HUES6 (cell line): ENCODE measurements at regions not wholly inside any gene's neighbourhood (a gene's known extent, or its start where the extent isn't known, plus 50 kb on each side); places are given as distances from the start of the nearest gene placed in this dataset.
A peak's percentile ranks its signal among the peaks of the same experiment; 100 is the strongest.

ENCODE experiments used
- H3K27ac ChIP-seq: 2 replicates; pipeline ENCODE4 v1.7.0; 2013; ENCODE audit warnings: low read depth, mild to moderate bottlenecking, low read length, inconsistent platforms
- H3K27me3 ChIP-seq: 2 replicates; pipeline ENCODE4 v1.6.1; 2013; ENCODE audit warnings: low read length; ENCODE audit not compliant: control insufficient read depth, insufficient read depth
- H3K36me3 ChIP-seq: 2 replicates; pipeline ENCODE4 v1.6.1; 2013; ENCODE audit warnings: low read length; ENCODE audit not compliant: control insufficient read depth, insufficient read depth
- H3K4me1 ChIP-seq: 2 replicates; pipeline ENCODE4 v1.6.1; 2013; ENCODE audit warnings: low read length; ENCODE audit not compliant: control insufficient read depth, insufficient read depth
- H3K4me3 ChIP-seq: 2 replicates; pipeline ENCODE4 v1.5.1; 2013; ENCODE audit warnings: low read depth, low read length
- H3K9ac ChIP-seq: one replicate; pipeline ENCODE4 v1.6.1; 2013; ENCODE audit warnings: mild to moderate bottlenecking, low read length
- H3K9me3 ChIP-seq: 2 replicates; pipeline ENCODE4 v1.6.1; 2013; ENCODE audit warnings: low read depth, low read length; ENCODE audit not compliant: control insufficient read depth, insufficient read depth

GRCh38 chr18:997499-997898 is 92.8 kb downstream of the ADCYAP1 start:
- Histone ChIP-seq H3K27me3 (no peaks in the 10 kb centered on the region), H3K36me3 (no peaks in the 10 kb centered on the region), H3K4me3 (no peak overlapping the region), H3K9me3 (peaks cover 10% of the 10 kb centered on the region; the same call in 1 of the 2 replicates), H3K27ac (no peak overlapping the region), H3K9ac (no peak overlapping the region), H3K4me1 (peaks cover 9% of the 10 kb centered on the region; the same call in 1 of the 2 replicates)

GRCh38 chr18:998936-999335 is 94.3 kb downstream of the ADCYAP1 start:
- Histone ChIP-seq H3K36me3 (no peaks in the 10 kb centered on the region), H3K9ac (no peak overlapping the region), H3K27me3 (no peaks in the 10 kb centered on the region), H3K4me1 (peaks cover 9% of the 10 kb centered on the region; the same call in 1 of the 2 replicates), H3K27ac (no peak overlapping the region), H3K9me3 (peaks cover 7% of the 10 kb centered on the region), H3K4me3 (no peak overlapping the region)

GRCh38 chr18:1002653-1003178 is 98.0 kb downstream of the ADCYAP1 start:
- Histone ChIP-seq H3K27ac (no peak overlapping the region), H3K4me3 (no peak overlapping the region), H3K4me1 (peaks cover 9% of the 10 kb centered on the region; the same call in 1 of the 2 replicates), H3K27me3 (no peaks in the 10 kb centered on the region), H3K9ac (no peak overlapping the region), H3K9me3 (peaks cover 7% of the 10 kb centered on the region), H3K36me3 (no peaks in the 10 kb centered on the region)

DNA sequence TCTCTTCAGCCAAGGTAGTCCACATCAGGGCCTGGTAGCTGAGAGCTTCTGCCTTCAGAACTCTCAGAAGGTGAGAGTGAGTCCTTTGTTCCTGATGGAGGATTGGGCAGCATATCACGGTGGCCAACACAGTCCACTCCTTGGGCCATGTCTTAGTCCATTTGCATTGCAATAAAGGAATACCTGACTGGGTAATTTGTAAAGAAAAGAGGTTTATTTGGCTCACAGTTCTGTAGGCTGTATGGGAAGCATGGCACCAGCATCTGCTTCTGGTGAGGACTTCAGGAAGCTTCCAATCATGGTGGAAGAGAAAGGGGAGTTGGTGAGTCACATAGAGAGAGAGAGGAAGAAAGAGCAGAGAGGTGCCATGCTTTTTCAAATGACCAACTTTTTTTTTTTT is 98.8 kb downstream of the ADCYAP1 start:
- H3K27ac ChIP-seq, result no peak overlapping the region
- no peak overlapping the region for H3K4me3 ChIP-seq
- no peaks in the 10 kb centered on the region for H3K27me3 ChIP-seq
- H3K9ac ChIP-seq, result no peak overlapping the region
- H3K36me3 ChIP-seq, result no peaks in the 10 kb centered on the region
- H3K4me1 ChIP-seq, result peaks cover 9% of the 10 kb centered on the region; the same call in 1 of the 2 replicates
- peaks cover 7% of the 10 kb centered on the region for H3K9me3 ChIP-seq

DNA sequence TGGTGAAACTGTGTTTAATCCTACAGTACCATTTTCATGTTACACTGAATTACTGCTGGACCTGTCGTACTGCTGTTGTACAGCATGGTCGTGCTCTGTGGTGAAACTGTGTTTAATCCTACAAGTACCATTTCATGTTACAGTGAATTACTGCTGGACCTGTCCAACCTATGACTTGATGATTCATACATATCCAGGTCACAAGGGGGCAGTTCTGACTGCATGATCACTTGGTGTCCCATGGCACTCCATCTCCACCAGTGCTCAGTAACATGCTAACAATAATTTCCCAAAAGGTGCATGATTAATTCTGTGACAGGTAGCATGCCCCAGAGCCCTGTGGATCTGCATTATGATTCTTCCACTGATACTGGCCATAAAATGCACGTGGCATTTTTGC is 101.6 kb downstream of the ADCYAP1 start:
- peaks cover 7% of the 10 kb centered on the region for H3K9me3 ChIP-seq
- H3K27ac ChIP-seq, result no peak overlapping the region
- H3K4me3 ChIP-seq, result no peak overlapping the region
- no peaks in the 10 kb centered on the region for H3K36me3 ChIP-seq
- H3K4me1 ChIP-seq, result no peaks in the 10 kb centered on the region
- no peak overlapping the region for H3K9ac ChIP-seq
- H3K27me3 ChIP-seq, result no peaks in the 10 kb centered on the region

DNA sequence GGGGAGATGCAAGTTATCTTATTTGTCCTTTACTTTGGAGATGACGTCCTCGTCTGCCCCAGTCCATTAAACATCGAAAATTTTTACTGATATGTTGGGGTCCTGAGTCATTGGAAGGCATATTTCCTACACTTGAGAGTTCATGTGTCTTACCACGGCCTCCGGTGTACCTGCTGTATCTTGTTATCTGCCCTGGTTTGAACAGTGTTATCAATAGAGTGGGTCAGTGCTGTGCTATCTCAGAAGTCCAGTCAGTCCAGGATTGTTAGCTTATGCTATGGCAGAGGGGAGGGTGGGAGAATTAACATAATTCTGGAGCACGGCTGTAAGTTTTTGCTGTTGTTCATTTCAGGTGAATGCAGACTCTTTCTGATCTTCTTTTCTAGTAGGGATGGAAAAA is 102.3 kb downstream of the ADCYAP1 start:
- Histone ChIP-seq H3K4me1 (peaks cover under 1% of the 10 kb centered on the region; the same call in 1 of the 2 replicates), H3K27ac (no peak overlapping the region), H3K27me3 (no peaks in the 10 kb centered on the region), H3K36me3 (no peaks in the 10 kb centered on the region), H3K4me3 (no peak overlapping the region), H3K9ac (no peak overlapping the region), H3K9me3 (peaks cover 7% of the 10 kb centered on the region)

- H3K27me3 ChIP-seq, result no peaks in the 10 kb centered on the region
- H3K27ac ChIP-seq, result no peak overlapping the region
- no peaks in the 10 kb centered on the region for H3K9me3 ChIP-seq
- no peaks in the 10 kb centered on the region for H3K36me3 ChIP-seq
- H3K4me1 ChIP-seq, result peaks cover 42% of the 10 kb centered on the region
- H3K9ac ChIP-seq, result no peak overlapping the region
- H3K4me3 ChIP-seq, result no peak overlapping the region
These were observed 106.7 kb downstream of the ADCYAP1 start for GRCh38 chr18:1011349-1011748.

- H3K4me3 ChIP-seq, result no peak overlapping the region
- H3K36me3 ChIP-seq, result no peaks in the 10 kb centered on the region
- H3K27ac ChIP-seq, result no peak overlapping the region
- H3K27me3 ChIP-seq, result no peaks in the 10 kb centered on the region
- no peaks in the 10 kb centered on the region for H3K9me3 ChIP-seq
- peaks cover 56% of the 10 kb centered on the region for H3K4me1 ChIP-seq
- no peak overlapping the region for H3K9ac ChIP-seq
These were observed 108.1 kb downstream of the ADCYAP1 start for GRCh38 chr18:1012775-1013174.

GRCh38 chr18:1013951-1014350 is 109.3 kb downstream of the ADCYAP1 start:
- H3K9me3 ChIP-seq, result no peaks in the 10 kb centered on the region
- no peak overlapping the region; the same call in 1 of the 2 replicates for H3K4me3 ChIP-seq
- peaks cover 66% of the 10 kb centered on the region for H3K4me1 ChIP-seq
- peak overlapping the region; percentile 65; the same call in 1 of the 2 replicates for H3K27ac ChIP-seq
- no peaks in the 10 kb centered on the region for H3K36me3 ChIP-seq
- no peak overlapping the region for H3K9ac ChIP-seq
- no peaks in the 10 kb centered on the region; the same call in 1 of the 2 replicates for H3K27me3 ChIP-seq

DNA sequence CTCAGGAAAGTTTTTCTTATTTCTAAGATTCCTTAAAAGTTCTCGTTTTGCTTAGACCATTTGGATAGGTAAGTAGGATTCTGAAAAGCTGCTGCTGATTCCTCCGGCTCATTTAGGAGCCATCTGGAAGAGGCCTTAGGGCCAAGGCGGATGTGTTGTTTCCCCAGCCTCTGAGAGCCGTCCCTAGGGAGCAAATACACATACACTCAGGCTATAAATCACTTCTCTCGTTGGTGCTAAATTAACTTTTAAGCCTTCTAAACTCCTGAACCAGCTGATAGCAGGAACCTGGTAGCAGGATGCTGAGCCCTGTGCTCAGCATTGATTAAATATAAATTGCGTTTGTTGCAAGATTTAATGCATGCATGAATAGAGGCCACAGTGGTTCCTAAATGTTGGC is 109.8 kb downstream of the ADCYAP1 start:
- Histone ChIP-seq H3K4me3 (no peak overlapping the region; the same call in 1 of the 2 replicates), H3K9ac (no peak overlapping the region), H3K27me3 (no peaks in the 10 kb centered on the region; the same call in 1 of the 2 replicates), H3K4me1 (peaks cover 71% of the 10 kb centered on the region), H3K36me3 (no peaks in the 10 kb centered on the region), H3K27ac (peak overlapping the region; percentile 65; the same call in 1 of the 2 replicates), H3K9me3 (no peaks in the 10 kb centered on the region)

DNA sequence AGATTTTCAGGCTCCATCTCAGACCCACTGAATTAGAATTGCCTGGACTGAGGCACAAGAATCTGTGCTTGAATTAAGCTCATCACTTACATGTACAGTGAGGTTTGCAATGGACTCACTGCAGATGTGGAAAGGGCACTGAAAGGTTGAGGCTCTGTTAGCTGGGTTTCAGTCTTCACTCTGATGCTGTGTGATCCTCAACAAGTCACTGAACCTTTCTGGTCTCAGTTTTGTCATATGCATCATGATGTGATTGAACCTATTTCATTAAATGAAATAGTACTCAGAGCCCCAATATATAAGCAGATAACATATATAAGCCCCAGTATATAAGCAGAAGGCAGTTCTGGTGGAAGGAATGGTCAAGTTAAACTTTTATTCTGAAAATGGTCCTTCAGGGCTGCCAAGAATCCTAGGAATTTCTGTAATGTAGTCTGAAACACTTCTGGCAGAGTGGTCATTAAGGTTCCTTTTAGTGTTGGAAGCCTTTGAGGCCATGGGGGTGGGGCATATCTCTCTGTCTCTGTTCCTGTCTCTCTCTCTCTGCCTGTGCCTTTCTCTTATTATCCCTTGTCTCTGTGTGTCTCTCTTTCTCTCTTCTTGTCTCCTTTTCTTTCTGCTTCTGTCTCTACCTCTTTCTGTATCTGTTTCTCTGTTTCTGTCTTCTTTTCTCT is 110.4 kb downstream of the ADCYAP1 start:
- no peaks in the 10 kb centered on the region for H3K9me3 ChIP-seq
- peak overlapping the region; percentile 84; the same call in 1 of the 2 replicates for H3K27ac ChIP-seq
- peak overlapping the region; percentile 65 for H3K9ac ChIP-seq
- peak overlapping the region; percentile 8; the same call in 1 of the 2 replicates for H3K4me3 ChIP-seq
- H3K36me3 ChIP-seq, result no peaks in the 10 kb centered on the region
- no peaks in the 10 kb centered on the region; the same call in 1 of the 2 replicates for H3K27me3 ChIP-seq
- peaks cover 71% of the 10 kb centered on the region for H3K4me1 ChIP-seq
